ENCODE measurements at regions not wholly inside any gene's neighbourhood (a gene's known extent, or its start where the extent isn't known, plus 50 kb on each side); places are given as distances from the start of the nearest gene placed in this dataset.

DNA sequence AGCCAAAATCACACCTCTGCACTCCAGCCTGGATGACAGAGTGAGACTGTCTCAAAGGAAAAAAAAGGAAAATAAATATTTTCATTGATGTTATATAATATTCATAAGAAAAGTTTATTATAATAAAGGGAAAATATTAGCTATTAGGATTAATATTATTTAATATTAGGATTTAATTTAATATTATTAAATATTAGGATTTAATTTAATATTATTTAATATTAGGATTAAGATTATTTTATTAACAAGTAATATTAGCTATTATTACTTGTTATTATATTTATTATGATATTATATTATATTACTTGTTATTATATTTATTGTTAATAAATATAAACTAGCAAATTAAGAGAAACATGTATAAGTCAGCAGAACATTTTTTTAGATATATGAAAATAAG is 518.1 kb downstream of the FSCB start:
- TF ChIP-seq, protein P1, sequence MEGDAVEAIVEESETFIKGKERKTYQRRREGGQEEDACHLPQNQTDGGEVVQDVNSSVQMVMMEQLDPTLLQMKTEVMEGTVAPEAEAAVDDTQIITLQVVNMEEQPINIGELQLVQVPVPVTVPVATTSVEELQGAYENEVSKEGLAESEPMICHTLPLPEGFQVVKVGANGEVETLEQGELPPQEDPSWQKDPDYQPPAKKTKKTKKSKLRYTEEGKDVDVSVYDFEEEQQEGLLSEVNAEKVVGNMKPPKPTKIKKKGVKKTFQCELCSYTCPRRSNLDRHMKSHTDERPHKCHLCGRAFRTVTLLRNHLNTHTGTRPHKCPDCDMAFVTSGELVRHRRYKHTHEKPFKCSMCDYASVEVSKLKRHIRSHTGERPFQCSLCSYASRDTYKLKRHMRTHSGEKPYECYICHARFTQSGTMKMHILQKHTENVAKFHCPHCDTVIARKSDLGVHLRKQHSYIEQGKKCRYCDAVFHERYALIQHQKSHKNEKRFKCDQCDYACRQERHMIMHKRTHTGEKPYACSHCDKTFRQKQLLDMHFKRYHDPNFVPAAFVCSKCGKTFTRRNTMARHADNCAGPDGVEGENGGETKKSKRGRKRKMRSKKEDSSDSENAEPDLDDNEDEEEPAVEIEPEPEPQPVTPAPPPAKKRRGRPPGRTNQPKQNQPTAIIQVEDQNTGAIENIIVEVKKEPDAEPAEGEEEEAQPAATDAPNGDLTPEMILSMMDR (conservative IDR thresholded peaks at IDR 0.05): no peak
- TF ChIP-seq ZFX (IDR thresholded peaks at IDR 0.05): no peak
